K562 (cell line): ENCODE measurements at regions not wholly inside any gene's neighbourhood (a gene's known extent, or its start where the extent isn't known, plus 50 kb on each side); places are given as distances from the start of the nearest gene placed in this dataset.

Experiments
- ATAC-seq: fragments of 200-7000 bp; cut with Tn5 transposase; 3 replicates; pipeline ENCODE4 v1.9.1; 2020; ENCODE audit warnings: moderate library complexity
- BruUV-seq: library from RNA; stranded (reverse); fragments of 400-500 nt; replicated peaks from 2 replicates; lab custom pipeline; 2021; lab: Mats Ljungman, UMichigan
- CTCF ChIA-PET: fragments of 300-600 bp; formaldehyde crosslinking; extraction: SDS; loops from one replicate; lab custom pipeline; 2021; ENCODE audit warnings: low intra/inter-chr PET ratio; lab: Yijun Ruan, JAX
- POLR2A ChIA-PET: fragments of 300-600, 350-650 bp; sonication (Branson Sonifier 250); formaldehyde crosslinking; extraction: SDS; loops from one replicate; lab custom pipeline; 2021; ENCODE audit warnings: antibody characterized with exemption, inconsistent platforms; lab: Yijun Ruan, JAX
- DNase-seq, 4 experiments: peaks; one replicate each; pipeline versions ENCODE4 v3.0.0 to v3.0.0-alpha.2; 2011 to 2018; ENCODE audit warnings: low spot score in 3 of 4, mixed read lengths in 3 of 4; ENCODE audit errors: extremely low read depth in 1 of 4
- FAIRE-seq: peaks from 2 replicates; lab custom pipeline; 2011; peaks lifted over from hg19 to GRCh38; lab: Jason Lieb, UNC
- H2AFZ ChIP-seq: 2 replicates; pipeline ENCODE4 v1.6.0; 2011; ENCODE audit warnings: low read depth, low read length, control low read depth, inconsistent platforms
- H3K27ac ChIP-seq: fragments of 200-600 bp; 3 replicates; pipeline ENCODE4 v1.8.0; 2011; ENCODE audit warnings: low read depth, mild to moderate bottlenecking, control low read depth, inconsistent platforms, low read length, moderate library complexity, mixed read lengths; ENCODE audit errors: extremely low read depth
- H3K27me3 ChIP-seq, 2 experiments: fragments of 300-600 bp in 1 of 2; 2 replicates in 1 of 2; 3 replicates in 1 of 2; pipeline versions ENCODE4 v1.6.0 to v1.8.0; 2011; ENCODE audit warnings: inconsistent platforms in 2 of 2, low read length in 2 of 2, mild to moderate bottlenecking in 1 of 2, mixed read lengths in 1 of 2, moderate library complexity in 1 of 2; ENCODE audit not compliant: control insufficient read depth in 2 of 2, insufficient read depth in 2 of 2
- H3K36me3 ChIP-seq: fragments of 300-600 bp; 3 replicates; pipeline ENCODE4 v1.8.0; 2011; ENCODE audit warnings: mild to moderate bottlenecking, low read length, inconsistent platforms; ENCODE audit not compliant: control insufficient read depth, insufficient read depth
- H3K4me1 ChIP-seq, 2 experiments: fragments of 200-600 bp in 1 of 2; replicated peaks in 1 of 2; 2 replicates in 1 of 2; 3 replicates in 1 of 2; pipeline versions ENCODE4 v1.5.1 to v1.8.0; 2011; ENCODE audit warnings: inconsistent platforms in 2 of 2, low read length in 2 of 2, mild to moderate bottlenecking in 1 of 2, mixed read lengths in 1 of 2, moderate library complexity in 1 of 2; ENCODE audit not compliant: control insufficient read depth in 2 of 2, insufficient read depth in 2 of 2
- H3K4me2 ChIP-seq: 2 replicates; pipeline ENCODE4 v1.6.1; 2011; ENCODE audit warnings: low read length, control low read depth, inconsistent platforms, mixed read lengths; ENCODE audit not compliant: insufficient read depth
- H3K4me3 ChIP-seq: fragments of 200-600 bp; sonication (generic), shearing (Covaris generic); 2 replicates; pipeline ENCODE4 v1.5.1; 2016; ENCODE audit warnings: control low read depth, inconsistent platforms
- H3K79me2 ChIP-seq: fragments of 200-600 bp; 3 replicates; pipeline ENCODE4 v1.8.0; 2011; ENCODE audit warnings: low read length, inconsistent platforms; ENCODE audit not compliant: control insufficient read depth, insufficient read depth
- H3K9ac ChIP-seq, 2 experiments: 2 replicates each; pipeline versions ENCODE4 v1.6.0 to v1.6.1; 2011; ENCODE audit warnings: low read depth in 2 of 2, low read length in 2 of 2, control low read depth in 1 of 2, inconsistent platforms in 1 of 2, mild to moderate bottlenecking in 1 of 2, mixed read lengths in 1 of 2; ENCODE audit not compliant: insufficient read depth in 1 of 2
- H3K9me1 ChIP-seq: one replicate; pipeline ENCODE4 v1.6.0; 2011; ENCODE audit warnings: inconsistent platforms, mild to moderate bottlenecking, low read length, moderate library complexity; ENCODE audit not compliant: control insufficient read depth, insufficient read depth
- H3K9me3 ChIP-seq: replicated peaks from 2 replicates; pipeline ENCODE4 v1.5.1; 2011; ENCODE audit warnings: low read depth, low read length, inconsistent platforms; ENCODE audit not compliant: control insufficient read depth, insufficient read depth
- H4K20me1 ChIP-seq: replicated peaks from 2 replicates; pipeline ENCODE4 v1.6.1; 2011; ENCODE audit warnings: low read length, inconsistent platforms, mixed read lengths; ENCODE audit not compliant: control insufficient read depth, insufficient read depth
- C11orf30 ChIP-seq: fragments of 450-650 bp; IDR thresholded peaks from 2 replicates; pipeline ENCODE4 v1.6.1; 2016; ENCODE audit warnings: low read depth, mild to moderate bottlenecking
- HIVEP1 ChIP-seq: fragments of 250-450 bp; sonication (Bioruptor Pico); IDR thresholded peaks from 2 replicates; pipeline ENCODE4 v1.4.0; 2020; ENCODE audit warnings: mild to moderate bottlenecking
- ZNF124 ChIP-seq: sonication (generic); formaldehyde crosslinking; IDR thresholded peaks from 2 replicates; pipeline ENCODE4 v1.8.1; 2022; ENCODE audit warnings: missing genetic modification reagents
- ZNF24 ChIP-seq: fragments of 450-650 bp; IDR thresholded peaks from 2 replicates; pipeline ENCODE4 v1.6.1; 2016
- ZNF436 ChIP-seq: fragments of 250-450, 450-650 bp; sonication (Bioruptor Pico); formaldehyde crosslinking; IDR thresholded peaks from 2 replicates; pipeline ENCODE4 v1.7.0; 2020; ENCODE audit warnings: mild to moderate bottlenecking
- WGBS: fragments of 100-300 bp; shearing (Covaris generic); methylation state at CpG from one replicate; pipeline ENCODE4 v1.1.6; 2016; ENCODE audit warnings: low coverage, mixed read lengths; ENCODE audit not compliant: insufficient coverage; ENCODE audit errors: missing lambda C conversion rate; 5-methylcytosine and 5-hydroxymethylcytosine counted together
- in situ Hi-C: fragments of 300-500 bp; cut with MboI; formaldehyde crosslinking; loops from 4 replicates; pipeline ENCODE4 v1.15.0; 2018; ENCODE audit warnings: inconsistent platforms, mixed read lengths
- intact Hi-C: fragments of 100-400 bp; cut with micrococcal nuclease; formaldehyde crosslinking; loops from 2 replicates; pipeline ENCODE4 v1.14.2; 2022
- TF ChIP-seq, protein P1 (sequence below): fragments of 250-450 bp; sonication (Bioruptor Pico); IDR thresholded peaks from 2 replicates; pipeline ENCODE4 v1.8.0; 2021; ENCODE audit warnings: mild to moderate bottlenecking, moderate library complexity
- TF ChIP-seq, protein P2 (sequence below): fragments of 250-450 bp; sonication (Bioruptor Pico); IDR thresholded peaks from 2 replicates; pipeline ENCODE4 v1.9.0; 2021; ENCODE audit warnings: mild to moderate bottlenecking

- no peak overlapping the region for H3K4me3 ChIP-seq
- DNase-seq (no peak), FAIRE-seq (no peak), ATAC-seq (no peak)
- H3K4me1 ChIP-seq: no peaks in the 10 kb centered on the region
- H3K9me3 ChIP-seq: no peaks in the 10 kb centered on the region; the same call in 1 of the 2 replicates
- 0% methylated on average over 1 of the region's 1 CpG for WGBS
- H3K4me2 ChIP-seq: no peak overlapping the region
- H3K27me3 ChIP-seq: no peaks in the 10 kb centered on the region
- BruUV-seq: no TSS peak
- H3K9me1 ChIP-seq: no peaks in the 10 kb centered on the region
- no peak overlapping the region for H3K9ac ChIP-seq
- no peak for TF ChIP-seq ZNF124
- TF ChIP-seq HIVEP1: no peak
- no peak for TF ChIP-seq C11orf30
- TF ChIP-seq, protein P1, sequence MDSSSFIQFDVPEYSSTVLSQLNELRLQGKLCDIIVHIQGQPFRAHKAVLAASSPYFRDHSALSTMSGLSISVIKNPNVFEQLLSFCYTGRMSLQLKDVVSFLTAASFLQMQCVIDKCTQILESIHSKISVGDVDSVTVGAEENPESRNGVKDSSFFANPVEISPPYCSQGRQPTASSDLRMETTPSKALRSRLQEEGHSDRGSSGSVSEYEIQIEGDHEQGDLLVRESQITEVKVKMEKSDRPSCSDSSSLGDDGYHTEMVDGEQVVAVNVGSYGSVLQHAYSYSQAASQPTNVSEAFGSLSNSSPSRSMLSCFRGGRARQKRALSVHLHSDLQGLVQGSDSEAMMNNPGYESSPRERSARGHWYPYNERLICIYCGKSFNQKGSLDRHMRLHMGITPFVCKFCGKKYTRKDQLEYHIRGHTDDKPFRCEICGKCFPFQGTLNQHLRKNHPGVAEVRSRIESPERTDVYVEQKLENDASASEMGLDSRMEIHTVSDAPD (CRISPR knock-in tag): no peak
- TF ChIP-seq, protein P2, sequence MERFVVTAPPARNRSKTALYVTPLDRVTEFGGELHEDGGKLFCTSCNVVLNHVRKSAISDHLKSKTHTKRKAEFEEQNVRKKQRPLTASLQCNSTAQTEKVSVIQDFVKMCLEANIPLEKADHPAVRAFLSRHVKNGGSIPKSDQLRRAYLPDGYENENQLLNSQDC: no peak
- TF ChIP-seq ZNF24: no peak
- no peak for TF ChIP-seq ZNF436 (CRISPR knock-in tag)
- ChIA-PET CTCF (no interaction called here), POLR2A (no interaction called here)
- no peaks in the 10 kb centered on the region for H4K20me1 ChIP-seq
- H2AFZ ChIP-seq: no peak overlapping the region
- intact Hi-C loops: no loop called here
- no peaks in the 10 kb centered on the region for H3K36me3 ChIP-seq
- H3K79me2 ChIP-seq: no peaks in the 10 kb centered on the region
- no peak overlapping the region for H3K27ac ChIP-seq
- in situ Hi-C loops: no loop called here
These were observed 450.2 kb upstream of the KLHL29 start for GRCh38 chr2:22934747-22935146.
